Stimulated activated CD4-positive, alpha-beta T cell treated with anti-CD3 and anti-CD28 coated beads, Interleukin-2, amount 100 ng/mL, for 24 hours (primary cell): ENCODE measurements at regions not wholly inside any gene's neighbourhood (a gene's known extent, or its start where the extent isn't known, plus 50 kb on each side); places are given as distances from the start of the nearest gene placed in this dataset.

Experiments used
- DNase-seq, 2 donors: peaks; one replicate each; pipeline ENCODE4 v3.0.0-alpha.2; 2020

GRCh38 chr7:93632371-93632770 lies 57.8 kb upstream of the CALCR start:
- DNase-seq, result no peak

GRCh38 chr7:93629291-93629801 lies 54.8 kb upstream of the CALCR start:
- no peak for DNase-seq

GRCh38 chr7:93626869-93627268 lies 52.3 kb upstream of the CALCR start:
- DNase-seq, result no peak
